ENCODE measurements at regions not wholly inside any gene's neighbourhood (a gene's known extent, or its start where the extent isn't known, plus 50 kb on each side); places are given as distances from the start of the nearest gene placed in this dataset.

GRCh38 chr15:68502398-68502901 lies 70.5 kb upstream of the ITGA11 start:
- DNase-seq (ENCODE audit: low read depth, low spot score) (no peak), FAIRE-seq (no peak)
- H3K9ac ChIP-seq (ENCODE audit: control insufficient read depth, extremely low read depth, insufficient read depth, low read length): no peak overlapping the region

GRCh38 chr15:68503213-68503612 lies 71.2 kb upstream of the ITGA11 start:
- Histone ChIP-seq H3K4me1 (ENCODE audit: control insufficient read depth, extremely low read depth, insufficient read depth, low read length) (no peaks in the 10 kb centered on the region), H3K27me3 (ENCODE audit: control insufficient read depth, extremely low read depth, insufficient read depth, low read length) (peaks cover 11% of the 10 kb centered on the region), H3K27ac (ENCODE audit: control insufficient read depth, insufficient read depth, low read length) (no peak overlapping the region), H3K4me2 (ENCODE audit: control insufficient read depth, extremely low read depth, insufficient read depth, low read depth, low read length) (no peak overlapping the region), H3K9me1 (ENCODE audit: control insufficient read depth, extremely low read depth, insufficient read depth, low read length) (no peaks in the 10 kb centered on the region), H3K79me2 (ENCODE audit: control insufficient read depth, insufficient read depth, low read length) (no peaks in the 10 kb centered on the region), H3K36me3 (ENCODE audit: control insufficient read depth in 2 of 2, extremely low read depth in 1 of 2, insufficient read depth in 2 of 2, low read length in 2 of 2) (no peaks in the 10 kb centered on the region), H2AFZ (ENCODE audit: control insufficient read depth, low read length) (no peak overlapping the region), H4K20me1 (ENCODE audit: control insufficient read depth, extremely low read depth, insufficient read depth, low read length) (no peaks in the 10 kb centered on the region), H3K9ac (ENCODE audit: control insufficient read depth, extremely low read depth, insufficient read depth, low read length) (no peak overlapping the region), H3K4me3 (ENCODE audit: control insufficient read depth in 2 of 3, extremely low read depth in 1 of 3, insufficient read depth in 2 of 3, low read depth in 1 of 3, low read length in 3 of 3) (no peak overlapping the region), H3K9me3 (ENCODE audit: control insufficient read depth, low read depth, low read length) (no peaks in the 10 kb centered on the region)
- no peak for DNase-seq (ENCODE audit: low read depth, low spot score)
- TF ChIP-seq CTCF (optimal IDR thresholded peaks at IDR 0.05 in 1 of 3, IDR thresholded peaks at IDR 0.05 in 1 of 3, conservative IDR thresholded peaks at IDR 0.05 in 1 of 3; ENCODE audit: extremely low read depth in 1 of 3, insufficient read depth in 2 of 3, low read length in 3 of 3) (no peak), EZH2 (IDR thresholded peaks at IDR 0.05; ENCODE audit: low read length) (no peak)
- no peak for FAIRE-seq
- dilution Hi-C loops (cut with MboI; ENCODE audit: extremely low pct_ligation_motif_present, low sequenced_read_pairs): no loop called here

More at GRCh38 chr15:68502398-68502901, 70.5 kb upstream of the ITGA11 start:
- H3K27ac ChIP-seq (ENCODE audit: control insufficient read depth, insufficient read depth, low read length): no peak overlapping the region
- dilution Hi-C loops (cut with MboI; ENCODE audit: extremely low pct_ligation_motif_present, low sequenced_read_pairs): no loop called here
- no peaks in the 10 kb centered on the region for H3K79me2 ChIP-seq (ENCODE audit: control insufficient read depth, insufficient read depth, low read length)
- H3K9me1 ChIP-seq (ENCODE audit: control insufficient read depth, extremely low read depth, insufficient read depth, low read length): no peaks in the 10 kb centered on the region
- no peaks in the 10 kb centered on the region for H3K4me1 ChIP-seq (ENCODE audit: control insufficient read depth, extremely low read depth, insufficient read depth, low read length)
- no peak overlapping the region for H3K4me2 ChIP-seq (ENCODE audit: control insufficient read depth, extremely low read depth, insufficient read depth, low read depth, low read length)
- no peaks in the 10 kb centered on the region for H4K20me1 ChIP-seq (ENCODE audit: control insufficient read depth, extremely low read depth, insufficient read depth, low read length)
- H3K4me3 ChIP-seq (ENCODE audit: control insufficient read depth in 2 of 3, extremely low read depth in 1 of 3, insufficient read depth in 2 of 3, low read depth in 1 of 3, low read length in 3 of 3): no peak overlapping the region
- peaks cover 9% of the 10 kb centered on the region for H3K27me3 ChIP-seq (ENCODE audit: control insufficient read depth, extremely low read depth, insufficient read depth, low read length)
- no peak for TF ChIP-seq EZH2 (IDR thresholded peaks at IDR 0.05; ENCODE audit: low read length)
- no peak for TF ChIP-seq CTCF (optimal IDR thresholded peaks at IDR 0.05 in 1 of 3, IDR thresholded peaks at IDR 0.05 in 1 of 3, conservative IDR thresholded peaks at IDR 0.05 in 1 of 3; ENCODE audit: extremely low read depth in 1 of 3, insufficient read depth in 2 of 3, low read length in 3 of 3)
- H3K9me3 ChIP-seq (ENCODE audit: control insufficient read depth, low read depth, low read length): no peaks in the 10 kb centered on the region
- no peaks in the 10 kb centered on the region for H3K36me3 ChIP-seq (ENCODE audit: control insufficient read depth in 2 of 2, extremely low read depth in 1 of 2, insufficient read depth in 2 of 2, low read length in 2 of 2)
- no peak overlapping the region for H2AFZ ChIP-seq (ENCODE audit: control insufficient read depth, low read length)
